Liver (tissue), 8 donors: ENCODE measurements at regions not wholly inside any gene's neighbourhood (a gene's known extent, or its start where the extent isn't known, plus 50 kb on each side); places are given as distances from the start of the nearest gene placed in this dataset.

Source experiments
- DNase-seq: peaks from one replicate; pipeline ENCODE4 v3.0.0-alpha.2; 2017; ENCODE audit warnings: low spot score
- H3K27ac ChIP-seq, 2 donors: one replicate each; pipeline ENCODE4 v1.7.0; 2013; ENCODE audit warnings: inconsistent platforms in 2 of 2, low read length in 2 of 2, control low read depth in 1 of 2, low read depth in 1 of 2, mild to moderate bottlenecking in 1 of 2
- H3K27me3 ChIP-seq, 4 donors: one replicate each; pipeline versions ENCODE4 v1.6.1 to v1.7.0; 2013; ENCODE audit warnings: low read length in 3 of 4, inconsistent platforms in 1 of 4, mild to moderate bottlenecking in 1 of 4, moderate library complexity in 1 of 4; ENCODE audit not compliant: control insufficient read depth in 4 of 4, insufficient read depth in 4 of 4
- H3K36me3 ChIP-seq, 4 donors: one replicate each; pipeline versions ENCODE4 v1.6.1 to v1.7.0; 2013; ENCODE audit warnings: low read length in 3 of 4, mild to moderate bottlenecking in 3 of 4, low read depth in 1 of 4, moderate library complexity in 1 of 4; ENCODE audit not compliant: control insufficient read depth in 4 of 4, insufficient read depth in 3 of 4
- H3K4me1 ChIP-seq, 4 donors: one replicate each; pipeline versions ENCODE4 v1.6.1 to v1.7.0; 2013; ENCODE audit warnings: low read length in 3 of 4, mild to moderate bottlenecking in 3 of 4, moderate library complexity in 1 of 4; ENCODE audit not compliant: control insufficient read depth in 4 of 4, insufficient read depth in 4 of 4
- H3K4me3 ChIP-seq, 3 donors: one replicate each; pipeline versions ENCODE4 v1.6.1 to v1.7.0; 2013; ENCODE audit warnings: low read length in 3 of 3, control low read depth in 1 of 3, low read depth in 1 of 3, mild to moderate bottlenecking in 1 of 3
- H3K9ac ChIP-seq, 2 donors: one replicate each; pipeline ENCODE4 v1.7.0; 2013; ENCODE audit warnings: low read length in 2 of 2, mild to moderate bottlenecking in 2 of 2, moderate library complexity in 2 of 2, control low read depth in 1 of 2, low read depth in 1 of 2
- H3K9me3 ChIP-seq, 4 donors: one replicate each; pipeline versions ENCODE4 v1.6.1 to v1.7.0; 2013; ENCODE audit warnings: low read length in 3 of 4; ENCODE audit not compliant: control insufficient read depth in 4 of 4
- FOXA1 ChIP-seq: IDR thresholded peaks from 2 replicates; pipeline ENCODE4 v1.6.1; 2016; ENCODE audit warnings: antibody characterized with exemption
- FOXA2 ChIP-seq: IDR thresholded peaks from 2 replicates; pipeline ENCODE4 v1.6.1; 2016; ENCODE audit warnings: antibody characterized with exemption
- GABPA ChIP-seq, 2 donors: IDR thresholded peaks in 1 of 2; conservative IDR thresholded peaks in 1 of 2; 2 replicates each; pipeline ENCODE4 v1.6.1; 2016; ENCODE audit warnings: antibody characterized with exemption in 2 of 2, mild to moderate bottlenecking in 1 of 2, moderate library complexity in 1 of 2
- HNF4A ChIP-seq, 2 donors: conservative IDR thresholded peaks; 2 replicates each; pipeline ENCODE4 v1.6.1; 2016; ENCODE audit warnings: antibody characterized with exemption in 2 of 2, mild to moderate bottlenecking in 2 of 2
- JUND ChIP-seq, 2 donors: IDR thresholded peaks; 2 replicates each; pipeline ENCODE4 v1.6.1; 2016; ENCODE audit warnings: antibody characterized with exemption in 2 of 2
- RAD21 ChIP-seq, 2 donors: IDR thresholded peaks; 2 replicates each; pipeline ENCODE4 v1.6.1; 2016; ENCODE audit warnings: antibody characterized with exemption in 2 of 2, mild to moderate bottlenecking in 2 of 2
- RXRA ChIP-seq, 2 donors: IDR thresholded peaks; 2 replicates each; pipeline ENCODE4 v1.6.1; 2017 to 2018; ENCODE audit warnings: antibody characterized with exemption in 2 of 2, mild to moderate bottlenecking in 1 of 2
- TAF1 ChIP-seq: conservative IDR thresholded peaks from 2 replicates; pipeline ENCODE4 v1.6.1; 2016; ENCODE audit warnings: antibody characterized with exemption, mild to moderate bottlenecking
- YY1 ChIP-seq: IDR thresholded peaks from 2 replicates; pipeline ENCODE4 v1.6.1; 2016; ENCODE audit warnings: antibody characterized with exemption, mild to moderate bottlenecking
- WGBS: extraction: QIAGEN DNeasy Blood & Tissue Kit; methylation state at CpG from one replicate; pipeline ENCODE4 v1.1.7; 2013; 5-methylcytosine and 5-hydroxymethylcytosine counted together
- TF ChIP-seq, protein P1 (sequence below): IDR thresholded peaks from 2 replicates; pipeline ENCODE4 v1.6.1; 2016; ENCODE audit warnings: antibody characterized with exemption, mild to moderate bottlenecking
- TF ChIP-seq, protein P2 (sequence below): fragments of 150-350 bp; IDR thresholded peaks from 2 replicates; pipeline ENCODE4 v1.5.1; 2017; ENCODE audit warnings: improper control_type of control experiment, low read depth, low read length; ENCODE audit not compliant: missing input control
- donor health status: healthy.
- donor health status: healthy.
- donor health status: healthy.
- donor health status: healthy.
- donor health status: healthy.

GRCh38 chr4:20347531-20347930, 95.8 kb downstream of the SLIT2 start:
- TF ChIP-seq RXRA (IDR thresholded peaks at IDR 0.05), result no peak

GRCh38 chr4:20348411-20348810, 96.7 kb downstream of the SLIT2 start:
- H3K4me3 ChIP-seq, result no peak overlapping the region
- no peaks in the 10 kb centered on the region for H3K9me3 ChIP-seq
- no peaks in the 10 kb centered on the region for H3K27me3 ChIP-seq
- WGBS, result 78% methylated on average over 6 of the region's 6 CpGs
- H3K36me3 ChIP-seq, result no peaks in the 10 kb centered on the region
- no peak for TF ChIP-seq FOXA1
- no peak for TF ChIP-seq TAF1
- no peak for TF ChIP-seq GABPA (IDR thresholded peaks at IDR 0.05 in 1 of 2, conservative IDR thresholded peaks at IDR 0.05 in 1 of 2)
- no peak for TF ChIP-seq RXRA (IDR thresholded peaks at IDR 0.05)
- no peak for TF ChIP-seq HNF4A (conservative IDR thresholded peaks at IDR 0.05)
- no peak for TF ChIP-seq RAD21 (IDR thresholded peaks at IDR 0.05)
- TF ChIP-seq JUND (IDR thresholded peaks at IDR 0.05), result no peak
- TF ChIP-seq FOXA2, result no peak
- no peak for TF ChIP-seq YY1
- TF ChIP-seq, protein P1, sequence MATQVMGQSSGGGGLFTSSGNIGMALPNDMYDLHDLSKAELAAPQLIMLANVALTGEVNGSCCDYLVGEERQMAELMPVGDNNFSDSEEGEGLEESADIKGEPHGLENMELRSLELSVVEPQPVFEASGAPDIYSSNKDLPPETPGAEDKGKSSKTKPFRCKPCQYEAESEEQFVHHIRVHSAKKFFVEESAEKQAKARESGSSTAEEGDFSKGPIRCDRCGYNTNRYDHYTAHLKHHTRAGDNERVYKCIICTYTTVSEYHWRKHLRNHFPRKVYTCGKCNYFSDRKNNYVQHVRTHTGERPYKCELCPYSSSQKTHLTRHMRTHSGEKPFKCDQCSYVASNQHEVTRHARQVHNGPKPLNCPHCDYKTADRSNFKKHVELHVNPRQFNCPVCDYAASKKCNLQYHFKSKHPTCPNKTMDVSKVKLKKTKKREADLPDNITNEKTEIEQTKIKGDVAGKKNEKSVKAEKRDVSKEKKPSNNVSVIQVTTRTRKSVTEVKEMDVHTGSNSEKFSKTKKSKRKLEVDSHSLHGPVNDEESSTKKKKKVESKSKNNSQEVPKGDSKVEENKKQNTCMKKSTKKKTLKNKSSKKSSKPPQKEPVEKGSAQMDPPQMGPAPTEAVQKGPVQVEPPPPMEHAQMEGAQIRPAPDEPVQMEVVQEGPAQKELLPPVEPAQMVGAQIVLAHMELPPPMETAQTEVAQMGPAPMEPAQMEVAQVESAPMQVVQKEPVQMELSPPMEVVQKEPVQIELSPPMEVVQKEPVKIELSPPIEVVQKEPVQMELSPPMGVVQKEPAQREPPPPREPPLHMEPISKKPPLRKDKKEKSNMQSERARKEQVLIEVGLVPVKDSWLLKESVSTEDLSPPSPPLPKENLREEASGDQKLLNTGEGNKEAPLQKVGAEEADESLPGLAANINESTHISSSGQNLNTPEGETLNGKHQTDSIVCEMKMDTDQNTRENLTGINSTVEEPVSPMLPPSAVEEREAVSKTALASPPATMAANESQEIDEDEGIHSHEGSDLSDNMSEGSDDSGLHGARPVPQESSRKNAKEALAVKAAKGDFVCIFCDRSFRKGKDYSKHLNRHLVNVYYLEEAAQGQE, result no peak
- TF ChIP-seq, protein P2, sequence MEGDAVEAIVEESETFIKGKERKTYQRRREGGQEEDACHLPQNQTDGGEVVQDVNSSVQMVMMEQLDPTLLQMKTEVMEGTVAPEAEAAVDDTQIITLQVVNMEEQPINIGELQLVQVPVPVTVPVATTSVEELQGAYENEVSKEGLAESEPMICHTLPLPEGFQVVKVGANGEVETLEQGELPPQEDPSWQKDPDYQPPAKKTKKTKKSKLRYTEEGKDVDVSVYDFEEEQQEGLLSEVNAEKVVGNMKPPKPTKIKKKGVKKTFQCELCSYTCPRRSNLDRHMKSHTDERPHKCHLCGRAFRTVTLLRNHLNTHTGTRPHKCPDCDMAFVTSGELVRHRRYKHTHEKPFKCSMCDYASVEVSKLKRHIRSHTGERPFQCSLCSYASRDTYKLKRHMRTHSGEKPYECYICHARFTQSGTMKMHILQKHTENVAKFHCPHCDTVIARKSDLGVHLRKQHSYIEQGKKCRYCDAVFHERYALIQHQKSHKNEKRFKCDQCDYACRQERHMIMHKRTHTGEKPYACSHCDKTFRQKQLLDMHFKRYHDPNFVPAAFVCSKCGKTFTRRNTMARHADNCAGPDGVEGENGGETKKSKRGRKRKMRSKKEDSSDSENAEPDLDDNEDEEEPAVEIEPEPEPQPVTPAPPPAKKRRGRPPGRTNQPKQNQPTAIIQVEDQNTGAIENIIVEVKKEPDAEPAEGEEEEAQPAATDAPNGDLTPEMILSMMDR, result no peak
- no peaks in the 10 kb centered on the region for H3K4me1 ChIP-seq
- no peak overlapping the region for H3K27ac ChIP-seq
- no peak overlapping the region for H3K9ac ChIP-seq
- DNase-seq, result no peak

More at GRCh38 chr4:20347531-20347930, 95.8 kb downstream of the SLIT2 start:
- no peaks in the 10 kb centered on the region for H3K9me3 ChIP-seq
- H3K27ac ChIP-seq, result no peak overlapping the region
- 75% methylated on average over 2 of the region's 2 CpGs for WGBS
- H3K4me3 ChIP-seq, result no peak overlapping the region
- H3K9ac ChIP-seq, result no peak overlapping the region
- H3K36me3 ChIP-seq, result no peaks in the 10 kb centered on the region
- no peaks in the 10 kb centered on the region for H3K4me1 ChIP-seq
- no peaks in the 10 kb centered on the region for H3K27me3 ChIP-seq
- DNase-seq, result no peak

DNA sequence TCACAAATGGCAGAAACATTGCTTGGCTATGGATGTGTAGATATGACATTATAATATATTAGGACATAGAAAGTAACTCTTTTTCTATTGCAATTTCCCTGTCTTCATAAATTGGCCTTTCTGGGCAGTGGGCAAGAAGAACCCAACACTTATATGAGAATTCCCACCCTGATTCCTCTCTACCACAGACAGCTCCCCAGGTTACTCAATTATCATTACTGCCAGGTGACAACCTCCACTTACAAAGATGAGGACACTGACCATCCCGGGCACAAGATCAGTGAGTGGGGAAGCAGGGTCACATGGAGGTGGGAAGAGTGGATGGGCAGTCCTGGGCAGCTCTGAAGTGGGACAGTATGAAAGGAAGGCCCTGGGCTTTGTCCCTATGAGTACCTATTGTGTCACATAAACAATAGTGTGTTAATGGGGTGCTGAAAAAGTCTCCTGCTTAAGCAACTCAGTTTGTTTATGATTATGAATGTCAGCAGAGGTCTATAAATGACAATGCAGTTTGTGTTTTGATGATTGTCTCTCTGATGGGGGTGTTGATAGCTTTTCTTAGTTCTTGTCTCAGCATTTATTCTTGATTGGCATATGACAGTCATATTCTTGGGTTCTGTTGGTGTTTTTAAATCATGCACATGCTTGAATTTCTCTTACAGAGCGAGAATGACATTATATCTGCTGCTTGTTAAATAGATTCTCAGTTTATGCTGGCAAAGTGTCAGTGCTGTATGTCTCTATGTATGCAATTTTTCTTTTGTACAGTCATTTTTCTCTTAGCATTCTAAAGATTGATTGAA, 99.9 kb downstream of the SLIT2 start:
- H3K4me3 ChIP-seq, result no peak overlapping the region
- no peaks in the 10 kb centered on the region for H3K4me1 ChIP-seq
- H3K27me3 ChIP-seq, result no peaks in the 10 kb centered on the region
- TF ChIP-seq JUND (IDR thresholded peaks at IDR 0.05) (no peak), FOXA1 (no peak)
- TF ChIP-seq, protein P1, result no peak
- WGBS, result 53% methylated on average over 2 of the region's 2 CpGs
- H3K9me3 ChIP-seq, result no peaks in the 10 kb centered on the region
- H3K27ac ChIP-seq, result no peak overlapping the region
- H3K36me3 ChIP-seq, result no peaks in the 10 kb centered on the region
- DNase-seq, result no peak
- H3K9ac ChIP-seq, result no peak overlapping the region
